ENCODE measurements at regions not wholly inside any gene's neighbourhood (a gene's known extent, or its start where the extent isn't known, plus 50 kb on each side); places are given as distances from the start of the nearest gene placed in this dataset.

DNA sequence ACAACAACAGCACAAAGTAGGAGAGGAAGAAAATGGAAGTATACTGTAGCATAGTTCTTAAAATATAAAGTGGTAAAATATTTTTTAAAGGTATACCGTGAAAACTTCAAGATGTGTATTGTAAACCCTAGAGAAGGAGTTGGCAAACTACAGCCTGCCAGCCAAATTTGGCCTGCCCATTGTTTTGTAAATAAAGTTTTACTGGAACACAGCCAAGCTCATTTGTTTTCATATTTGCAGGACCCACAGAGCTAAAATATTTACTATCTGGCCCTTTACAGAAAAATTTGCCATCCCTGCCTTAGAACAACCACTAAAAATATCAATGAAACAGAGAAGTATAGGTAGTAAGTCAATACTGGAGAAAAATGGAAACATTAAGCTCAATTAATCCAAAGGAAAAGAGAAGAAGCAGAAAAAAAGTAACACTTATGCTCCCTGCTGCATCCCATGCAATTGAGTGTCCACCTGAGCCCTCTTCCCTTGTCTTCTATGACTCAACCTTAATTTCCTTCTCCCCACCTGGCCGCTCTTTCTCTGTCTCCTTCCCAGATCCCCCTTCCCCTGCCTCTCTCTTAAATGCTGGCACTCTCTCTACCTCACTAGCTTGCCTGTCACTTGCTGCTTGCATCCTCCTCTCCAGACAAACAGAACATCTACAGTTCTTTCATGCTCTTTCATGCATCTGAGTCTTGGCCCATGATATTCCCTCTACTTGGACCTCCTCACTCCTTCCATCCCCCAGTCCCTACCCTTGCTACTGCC is 50.6 kb upstream of the FER start:
- intact Hi-C loops (cut with micrococcal nuclease) = no loop called here

DNA sequence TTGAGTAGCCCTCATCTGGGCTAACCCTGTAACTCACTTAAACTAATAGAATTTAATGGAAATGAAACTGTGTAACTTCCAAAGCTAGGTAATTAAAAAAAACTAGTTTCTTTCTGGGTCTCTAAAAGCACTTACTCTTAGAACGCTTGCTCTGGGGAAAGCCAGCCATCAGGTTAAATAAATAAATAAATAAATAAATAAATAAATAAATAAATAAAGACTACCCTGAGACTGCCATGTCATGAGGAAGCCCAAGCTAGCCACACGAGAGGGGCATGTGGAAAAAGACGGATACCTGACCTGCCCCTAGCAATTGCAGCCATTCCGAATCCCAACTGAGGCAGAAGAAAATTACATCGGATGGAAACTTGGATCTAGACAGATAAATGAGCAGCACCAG is 51.3 kb upstream of the FER start:
- intact Hi-C loops (cut with micrococcal nuclease) = no loop called here

- intact Hi-C loops (cut with micrococcal nuclease) = loop anchor here (10.0 kb wide), 1 partner anchor 226 kb away; no protein-coding TSS in a partner anchor
Measured at GRCh38 chr5:108688485-108688884, 59.2 kb upstream of the FER start.

GRCh38 chr5:108687595-108688200 is 60.0 kb upstream of the FER start:
- intact Hi-C loops (cut with micrococcal nuclease) = loop anchor here (10.0 kb wide), 1 partner anchor 227 kb away; no protein-coding TSS in a partner anchor

DNA sequence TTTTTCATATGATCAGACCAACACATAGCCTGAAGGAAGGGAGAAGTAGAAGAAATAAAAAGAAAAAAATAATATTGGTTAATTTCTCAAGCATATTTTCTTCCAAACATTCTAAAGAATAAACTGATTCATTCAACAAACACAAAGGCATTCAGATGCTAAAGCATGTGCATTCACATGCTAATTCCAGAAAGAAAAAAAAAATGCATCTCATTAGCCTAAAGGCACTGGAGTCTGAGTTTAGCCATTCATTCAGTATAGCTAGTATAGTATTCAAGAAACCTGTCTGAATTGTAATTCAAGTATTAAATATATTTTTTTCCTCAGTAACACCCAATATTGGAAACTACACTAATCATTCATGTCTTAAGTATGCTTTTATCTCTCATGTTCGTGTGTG is 61.0 kb upstream of the FER start:
- intact Hi-C loops (cut with micrococcal nuclease) = loop anchor here (10.0 kb wide), 1 partner anchor 228 kb away; no protein-coding TSS in a partner anchor

DNA sequence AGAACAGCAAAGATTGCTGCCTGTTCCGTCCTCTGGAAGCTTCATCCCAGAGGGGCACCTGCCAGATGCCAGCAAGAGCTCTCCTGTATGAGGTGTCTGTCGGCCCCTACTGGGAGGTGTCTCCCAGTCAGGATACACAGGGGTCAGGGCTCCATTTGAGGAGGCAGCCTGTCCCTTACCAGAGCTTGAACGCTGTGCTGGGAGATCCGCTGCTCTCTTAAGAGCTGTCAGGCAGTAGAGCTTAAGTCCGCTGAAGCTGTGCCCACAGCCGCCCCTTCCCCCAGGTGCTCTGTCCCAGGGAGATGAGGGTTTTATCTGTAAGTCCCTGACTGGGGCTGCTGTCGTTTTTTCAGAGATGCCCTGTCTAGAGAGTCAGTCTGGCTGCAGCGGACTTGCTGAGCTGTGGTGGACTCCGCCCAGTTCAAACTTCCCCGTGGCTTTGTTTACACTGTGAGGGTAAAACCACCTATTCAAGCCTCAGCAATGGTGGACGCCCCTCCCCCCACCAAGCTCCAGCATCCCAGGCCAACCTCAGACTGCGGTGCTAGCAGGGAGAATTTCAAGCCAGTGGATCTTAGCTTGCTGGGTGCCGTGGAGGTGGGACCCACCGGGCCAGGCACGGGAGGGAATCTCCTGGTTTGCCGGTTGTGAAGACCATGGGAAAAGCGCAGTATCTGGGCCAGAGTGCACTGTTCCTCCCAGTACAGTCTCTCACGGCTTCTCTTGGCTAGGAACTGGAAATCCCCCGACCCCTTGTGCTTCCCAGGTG is 62.1 kb upstream of the FER start:
- intact Hi-C loops (cut with micrococcal nuclease) = loop anchor here (10.0 kb wide), 1 partner anchor 229 kb away; no protein-coding TSS in a partner anchor

GRCh38 chr5:108681079-108681921 is 66.4 kb upstream of the FER start:
- intact Hi-C loops (cut with micrococcal nuclease) = loop anchor here (1.0 to 10.0 kb wide), 6 partner anchors 47 to 1008 kb away; partner anchors contain the start of genes FER and MAN2A1

- intact Hi-C loops (cut with micrococcal nuclease) = no loop called here
Measured at GRCh38 chr5:108678091-108678490, 69.6 kb upstream of the FER start.

GRCh38 chr5:108675736-108676135 is 72.0 kb upstream of the FER start:
- intact Hi-C loops (cut with micrococcal nuclease) = no loop called here

- intact Hi-C loops (cut with micrococcal nuclease) = no loop called here
Measured at GRCh38 chr5:108672639-108673038, 75.1 kb upstream of the FER start.

- intact Hi-C loops (cut with micrococcal nuclease) = no loop called here
Measured at GRCh38 chr5:108670591-108671289, 77.0 kb upstream of the FER start.

- intact Hi-C loops (cut with micrococcal nuclease) = no loop called here
Measured at GRCh38 chr5:108669462-108669861, 78.2 kb upstream of the FER start.

GRCh38 chr5:108661590-108662219 is 86.0 kb upstream of the FER start:
- intact Hi-C loops (cut with micrococcal nuclease) = no loop called here

DNA sequence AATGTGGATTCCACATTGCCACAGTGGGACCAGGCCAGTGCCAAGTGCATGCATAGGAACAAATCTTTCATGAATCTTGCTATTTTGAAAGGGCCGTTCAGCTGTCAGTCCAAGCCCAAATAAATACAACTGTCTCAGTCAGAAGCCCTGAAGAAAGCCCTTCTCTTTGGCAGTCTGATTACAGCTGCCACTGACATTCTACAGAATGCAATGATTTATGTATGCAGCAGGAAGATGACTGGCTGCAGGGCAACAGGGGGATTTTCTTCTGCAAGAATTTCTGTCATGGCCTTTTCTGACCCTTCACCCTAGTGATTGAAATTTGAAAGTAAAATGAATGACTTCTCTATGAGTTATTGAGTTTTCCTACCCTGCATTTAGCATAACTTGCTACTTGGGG is 86.7 kb upstream of the FER start:
- intact Hi-C loops (cut with micrococcal nuclease) = no loop called here

GRCh38 chr5:108660291-108660690 is 87.4 kb upstream of the FER start:
- intact Hi-C loops (cut with micrococcal nuclease) = no loop called here

- intact Hi-C loops (cut with micrococcal nuclease) = no loop called here
Measured at GRCh38 chr5:108659531-108659930, 88.2 kb upstream of the FER start.

GRCh38 chr5:108655750-108656450 is 91.8 kb upstream of the FER start:
- intact Hi-C loops (cut with micrococcal nuclease) = no loop called here

DNA sequence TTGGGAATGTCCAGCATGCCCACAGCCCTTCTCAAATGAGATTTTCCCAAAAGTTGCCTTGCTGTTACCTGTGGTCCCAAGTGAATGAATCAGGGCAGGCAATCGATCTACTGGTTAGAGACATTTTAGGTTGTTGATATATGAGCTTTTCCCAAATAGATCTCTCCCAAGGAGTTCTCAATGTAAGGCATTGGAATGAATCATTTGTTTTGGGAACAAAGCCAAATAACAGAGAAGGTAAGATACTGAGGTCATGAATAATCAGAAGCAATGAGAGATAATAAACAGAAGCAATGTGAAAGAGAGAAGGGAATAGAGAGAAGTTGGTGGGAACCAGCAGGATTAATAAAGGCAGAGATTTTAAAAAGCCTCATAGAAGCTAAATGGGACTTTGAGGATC is 93.6 kb upstream of the FER start:
- intact Hi-C loops (cut with micrococcal nuclease) = no loop called here

GRCh38 chr5:108653201-108653600 is 94.5 kb upstream of the FER start:
- intact Hi-C loops (cut with micrococcal nuclease) = no loop called here

All from T-helper 1 cell treated with Interleukin-12 subunit alpha and Interleukin-12 subunit beta and Interleukin-4 antibody, amounts not matched to agents 30 ng/mL and 1 ng/mL, for 36 hours (primary cell).